Upper lobe of right lung (tissue), 1 donor: ENCODE measurements at regions not wholly inside any gene's neighbourhood (a gene's known extent, or its start where the extent isn't known, plus 50 kb on each side); places are given as distances from the start of the nearest gene placed in this dataset.

Experiments
- ATAC-seq: fragments of 200-7000 bp; cut with Tn5 transposase; one replicate; pipeline ENCODE4 v1.9.1; 2020; ENCODE audit warnings: mild to moderate bottlenecking, moderate library complexity
- DNase-seq: peaks from one replicate; pipeline ENCODE4 v3.0.0-alpha.2; 2020
- H3K27ac ChIP-seq: fragments of 200-600 bp; one replicate; pipeline ENCODE4 v1.8.0; 2022
- H3K27me3 ChIP-seq: fragments of 200-600 bp; one replicate; pipeline ENCODE4 v1.8.0; 2022; ENCODE audit warnings: mild to moderate bottlenecking
- H3K36me3 ChIP-seq: fragments of 200-600 bp; one replicate; pipeline ENCODE4 v1.8.0; 2022
- H3K4me1 ChIP-seq: fragments of 200-600 bp; one replicate; pipeline ENCODE4 v1.8.0; 2022
- H3K4me3 ChIP-seq: fragments of 200-600 bp; one replicate; pipeline ENCODE4 v1.8.0; 2022; ENCODE audit warnings: mild to moderate bottlenecking
- H3K9me3 ChIP-seq: fragments of 200-600 bp; one replicate; pipeline ENCODE4 v1.8.0; 2022
- CTCF ChIP-seq: fragments of 200-600 bp; IDR thresholded peaks from one replicate; pipeline ENCODE4 v1.8.0; 2022; ENCODE audit warnings: antibody characterized with exemption
- intact Hi-C: fragments of 100-400 bp; cut with DNase I; formaldehyde crosslinking; loops from one replicate; pipeline ENCODE4 v1.11.0; 2022
- donor health status: DM: no; HTN: yes; CAD: no; lungs with severe emphysema.

GRCh38 chr2:66789741-66790140 is 354.8 kb downstream of the MEIS1 start:
- no peak for TF ChIP-seq CTCF
- no peak for ATAC-seq
- Histone ChIP-seq H3K36me3 (no peaks in the 10 kb centered on the region), H3K4me1 (no peaks in the 10 kb centered on the region), H3K27ac (no peak overlapping the region), H3K27me3 (no peaks in the 10 kb centered on the region), H3K4me3 (no peak overlapping the region), H3K9me3 (no peaks in the 10 kb centered on the region)
- no peak for DNase-seq
- intact Hi-C loops = no loop called here

- Histone ChIP-seq H3K27ac (no peak overlapping the region), H3K4me1 (no peaks in the 10 kb centered on the region), H3K9me3 (no peaks in the 10 kb centered on the region), H3K4me3 (no peak overlapping the region), H3K36me3 (no peaks in the 10 kb centered on the region), H3K27me3 (no peaks in the 10 kb centered on the region)
- TF ChIP-seq CTCF = no peak
- intact Hi-C loops = no loop called here
- no peak for ATAC-seq
- no peak for DNase-seq
Measured at GRCh38 chr2:66790651-66791181, 355.8 kb downstream of the MEIS1 start.

- Histone ChIP-seq H3K4me3 (no peak overlapping the region), H3K9me3 (no peaks in the 10 kb centered on the region), H3K4me1 (no peaks in the 10 kb centered on the region), H3K27ac (no peak overlapping the region), H3K27me3 (no peaks in the 10 kb centered on the region), H3K36me3 (no peaks in the 10 kb centered on the region)
- no peak for TF ChIP-seq CTCF
- DNase-seq (no peak), ATAC-seq (no peak)
- intact Hi-C loops = no loop called here
Measured at GRCh38 chr2:66794070-66794469, 359.1 kb downstream of the MEIS1 start.

GRCh38 chr2:66794551-66794950 is 359.6 kb downstream of the MEIS1 start:
- no peaks in the 10 kb centered on the region for H3K4me1 ChIP-seq
- H3K36me3 ChIP-seq = no peaks in the 10 kb centered on the region
- no peaks in the 10 kb centered on the region for H3K27me3 ChIP-seq
- no peak for DNase-seq
- H3K27ac ChIP-seq = no peak overlapping the region
- intact Hi-C loops = no loop called here
- no peak overlapping the region for H3K4me3 ChIP-seq
- no peak for ATAC-seq
- H3K9me3 ChIP-seq = no peaks in the 10 kb centered on the region
- TF ChIP-seq CTCF = no peak

- H3K4me1 ChIP-seq = no peaks in the 10 kb centered on the region
- no peak for ATAC-seq
- no peaks in the 10 kb centered on the region for H3K9me3 ChIP-seq
- intact Hi-C loops = no loop called here
- H3K4me3 ChIP-seq = no peak overlapping the region
- no peak overlapping the region for H3K27ac ChIP-seq
- no peaks in the 10 kb centered on the region for H3K27me3 ChIP-seq
- no peaks in the 10 kb centered on the region for H3K36me3 ChIP-seq
- DNase-seq = no peak
- TF ChIP-seq CTCF = no peak
Measured at GRCh38 chr2:66802877-66803276, 368.0 kb downstream of the MEIS1 start.

- no peaks in the 10 kb centered on the region for H3K36me3 ChIP-seq
- H3K9me3 ChIP-seq = no peaks in the 10 kb centered on the region
- no peak for TF ChIP-seq CTCF
- DNase-seq (no peak), ATAC-seq (no peak)
- H3K4me1 ChIP-seq = no peaks in the 10 kb centered on the region
- no peaks in the 10 kb centered on the region for H3K27me3 ChIP-seq
- H3K27ac ChIP-seq = no peak overlapping the region
- intact Hi-C loops = no loop called here
- H3K4me3 ChIP-seq = no peak overlapping the region
Measured at GRCh38 chr2:66803726-66804125, 368.8 kb downstream of the MEIS1 start.
